Aorta (tissue), 5 donors: ENCODE measurements at regions not wholly inside any gene's neighbourhood (a gene's known extent, or its start where the extent isn't known, plus 50 kb on each side); places are given as distances from the start of the nearest gene placed in this dataset.

ENCODE experiments used
- ATAC-seq: fragments of 200-7000 bp; cut with Tn5 transposase; one replicate; pipeline ENCODE4 v1.9.1; 2022; ENCODE audit warnings: moderate library complexity; ENCODE audit not compliant: low FRiP score
- DNase-seq, 2 donors: peaks; one replicate each; pipeline ENCODE4 v3.0.0-alpha.2; 2020
- H3K27ac ChIP-seq, 2 donors: one replicate each; pipeline ENCODE4 v1.5.1; 2013; ENCODE audit warnings: low read length in 2 of 2, mild to moderate bottlenecking in 2 of 2, moderate library complexity in 2 of 2, control low read depth in 1 of 2, inconsistent platforms in 1 of 2, low read depth in 1 of 2
- H3K27me3 ChIP-seq, 2 donors: one replicate each; pipeline ENCODE4 v1.6.1; 2013; ENCODE audit warnings: control low read depth in 1 of 2, low read length in 1 of 2, mild to moderate bottlenecking in 1 of 2, moderate library complexity in 1 of 2; ENCODE audit not compliant: insufficient read depth in 2 of 2, control insufficient read depth in 1 of 2
- H3K36me3 ChIP-seq, 2 donors: one replicate each; pipeline ENCODE4 v1.6.1; 2013; ENCODE audit warnings: control low read depth in 1 of 2, low read length in 1 of 2, mild to moderate bottlenecking in 1 of 2; ENCODE audit not compliant: insufficient read depth in 2 of 2, control insufficient read depth in 1 of 2
- H3K4me1 ChIP-seq, 2 donors: one replicate each; pipeline ENCODE4 v1.6.1; 2013; ENCODE audit warnings: low read length in 2 of 2, control low read depth in 1 of 2, mild to moderate bottlenecking in 1 of 2, moderate library complexity in 1 of 2; ENCODE audit not compliant: insufficient read depth in 2 of 2, control insufficient read depth in 1 of 2
- H3K4me3 ChIP-seq, 2 donors: one replicate each; pipeline ENCODE4 v1.5.1; 2013; ENCODE audit warnings: low read length in 2 of 2, control low read depth in 1 of 2, mild to moderate bottlenecking in 1 of 2
- H3K9me3 ChIP-seq: one replicate; pipeline ENCODE4 v1.6.1; 2013; ENCODE audit warnings: mild to moderate bottlenecking, low read length; ENCODE audit not compliant: control insufficient read depth
- WGBS, 2 donors: extraction: QIAGEN DNeasy Blood & Tissue Kit; methylation state at CpG; one replicate each; pipeline ENCODE4 v1.1.7; 2013; 5-methylcytosine and 5-hydroxymethylcytosine counted together
- intact Hi-C, 2 donors: fragments of 100-400 bp; cut with DNase I; formaldehyde crosslinking; loops; one replicate each; pipeline versions ENCODE4 v1.14.2 to v1.15.0; 2022
- donor health status: healthy with polysubstance abuse.
- donor health status: Bipolar disorder and iron deficiency.
- donor health status: DM: no; HTN: no; CAD: no.
- donor health status: DM: no; HTN: no; CAD: no.
- donor health status: DM: yes; HTN: yes; CAD: no.

- 95 to 96% methylated on average over 10 of the region's 10 CpGs for WGBS, 2 donors
- H3K27me3 ChIP-seq: no peaks in the 10 kb centered on the region
- ATAC-seq (no peak), DNase-seq (peak in 1 of 2 donors; percentile 67)
- no peaks in the 10 kb centered on the region for H3K4me1 ChIP-seq
- H3K27ac ChIP-seq: no peak overlapping the region
- no peaks in the 10 kb centered on the region for H3K36me3 ChIP-seq
- intact Hi-C loops: no loop called here
- H3K9me3 ChIP-seq: no peaks in the 10 kb centered on the region
- H3K4me3 ChIP-seq: no peak overlapping the region
Measured at GRCh38 chr2:128373451-128374000, 54.9 kb upstream of the HS6ST1 start.

GRCh38 chr2:128374001-128374710 is 55.5 kb upstream of the HS6ST1 start:
- Histone ChIP-seq H3K27me3 (no peaks in the 10 kb centered on the region), H3K9me3 (no peaks in the 10 kb centered on the region), H3K27ac (no peak overlapping the region), H3K36me3 (no peaks in the 10 kb centered on the region), H3K4me1 (no peaks in the 10 kb centered on the region), H3K4me3 (no peak overlapping the region)
- ATAC-seq (no peak), DNase-seq (peak in 1 of 2 donors; percentile 53)
- intact Hi-C loops: no loop called here
- 93 to 95% methylated on average over 15 of the region's 15 CpGs for WGBS, 2 donors

DNA sequence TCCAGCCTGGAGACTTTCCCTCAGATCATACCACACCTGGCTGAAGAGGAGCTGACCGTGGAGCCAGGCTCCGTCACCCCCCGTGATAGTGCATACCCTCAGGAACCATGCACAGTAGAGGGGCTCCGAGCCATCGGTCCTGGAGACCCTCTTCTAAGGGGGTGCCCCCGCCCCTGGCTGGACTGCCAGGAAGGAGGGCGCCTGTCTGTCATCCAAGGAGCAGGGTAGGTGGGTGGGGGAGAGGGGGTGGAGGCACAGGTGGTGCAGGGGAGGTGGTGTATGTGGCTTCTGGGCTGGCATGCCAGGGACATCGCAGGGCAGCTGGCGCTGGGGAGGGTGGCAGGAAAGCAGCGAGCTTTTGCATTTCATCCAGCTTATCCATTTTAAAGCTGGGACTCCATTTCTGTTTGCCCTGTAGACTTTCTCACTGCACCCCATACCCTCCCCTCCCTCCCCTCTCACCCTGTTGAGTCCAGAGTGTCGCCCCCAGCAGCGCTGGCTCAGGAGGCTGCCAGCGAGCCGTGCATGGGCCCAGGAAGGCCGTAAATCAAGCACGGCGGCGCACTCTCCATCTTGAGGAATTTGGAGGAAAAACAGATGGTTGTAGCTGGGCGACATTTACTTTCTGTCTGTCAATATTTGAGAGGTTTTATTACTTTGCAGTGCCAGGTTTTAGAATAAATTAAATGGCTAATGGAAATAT is 56.2 kb upstream of the HS6ST1 start:
- ATAC-seq: no peak
- Histone ChIP-seq H3K36me3 (no peaks in the 10 kb centered on the region), H3K4me3 (no peak overlapping the region), H3K9me3 (no peaks in the 10 kb centered on the region), H3K27me3 (no peaks in the 10 kb centered on the region), H3K27ac (no peak overlapping the region), H3K4me1 (no peaks in the 10 kb centered on the region)
- intact Hi-C loops: loop anchor here in 1 of 2 donors (5.0 kb wide), 1 partner anchor 53 kb away; no protein-coding TSS in a partner anchor
- WGBS, 2 donors: 58 to 64% methylated on average over 19 of the region's 19 CpGs
- DNase-seq: peak in 1 of 2 donors; percentile 75

- H3K36me3 ChIP-seq: no peaks in the 10 kb centered on the region
- no peaks in the 10 kb centered on the region for H3K27me3 ChIP-seq
- DNase-seq (peak in 1 of 2 donors; percentile 79), ATAC-seq (no peak)
- H3K4me3 ChIP-seq: no peak overlapping the region
- intact Hi-C loops: loop anchor here in 1 of 2 donors (5.0 kb wide), 1 partner anchor 53 kb away; no protein-coding TSS in a partner anchor
- no peaks in the 10 kb centered on the region for H3K4me1 ChIP-seq
- H3K9me3 ChIP-seq: no peaks in the 10 kb centered on the region
- 24 to 31% methylated on average over 7 of the region's 7 CpGs for WGBS, 2 donors
- H3K27ac ChIP-seq: peak overlapping the region in 1 of 2 donors; percentile 54
Measured at GRCh38 chr2:128375454-128375853, 56.8 kb upstream of the HS6ST1 start.

DNA sequence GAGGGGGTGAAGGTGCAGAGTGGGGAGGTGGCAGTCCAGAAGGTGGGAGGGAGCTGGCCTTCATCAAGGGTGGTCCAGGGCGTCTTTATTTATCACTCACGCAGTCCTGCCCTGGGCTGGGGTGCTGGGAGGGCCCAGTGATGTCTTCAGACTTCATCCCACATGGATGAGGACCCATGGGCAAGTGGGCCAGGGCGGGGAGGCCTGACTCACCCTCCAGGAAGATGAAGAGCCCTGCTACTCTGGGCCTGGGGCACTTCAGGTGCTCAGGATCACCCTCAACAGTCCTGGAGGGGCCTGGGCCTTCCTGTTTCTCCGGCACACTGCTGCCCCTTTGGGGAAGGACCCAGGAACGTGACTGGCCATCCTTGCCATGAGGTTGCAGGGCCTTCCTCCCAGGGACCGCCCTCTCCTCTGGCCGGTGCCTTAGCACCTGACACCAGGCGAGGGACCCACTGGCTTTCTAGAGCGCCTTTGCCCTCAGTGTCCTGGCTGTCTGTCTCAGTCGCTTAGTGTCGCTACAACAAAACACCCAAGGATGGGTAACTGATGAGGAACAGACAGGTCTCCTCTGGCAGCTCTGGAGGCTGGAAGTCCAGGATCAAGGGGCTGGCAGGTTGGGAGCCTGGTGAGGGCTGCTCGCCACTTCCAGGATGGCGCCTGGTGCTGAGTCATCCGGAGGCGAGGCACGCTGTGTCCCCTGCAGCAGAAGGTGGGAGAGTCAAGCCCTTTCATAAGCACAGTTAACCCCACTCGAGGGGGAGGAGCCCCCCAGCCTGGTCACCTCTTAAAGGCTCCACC is 57.8 kb upstream of the HS6ST1 start:
- H3K9me3 ChIP-seq: no peaks in the 10 kb centered on the region
- peak in 1 of 2 donors; percentile 64 for DNase-seq
- H3K36me3 ChIP-seq: no peaks in the 10 kb centered on the region
- H3K4me3 ChIP-seq: no peak overlapping the region
- no peaks in the 10 kb centered on the region for H3K27me3 ChIP-seq
- no peak for ATAC-seq
- WGBS, 2 donors: 92 to 93% methylated on average over 17 of the region's 17 CpGs
- no peak overlapping the region for H3K27ac ChIP-seq
- intact Hi-C loops: loop anchor here in 1 of 2 donors (5.0 kb wide), 1 partner anchor 54 kb away; no protein-coding TSS in a partner anchor
- H3K4me1 ChIP-seq: no peaks in the 10 kb centered on the region

- Histone ChIP-seq H3K9me3 (no peaks in the 10 kb centered on the region), H3K4me3 (no peak overlapping the region), H3K4me1 (no peaks in the 10 kb centered on the region), H3K36me3 (no peaks in the 10 kb centered on the region), H3K27me3 (no peaks in the 10 kb centered on the region), H3K27ac (no peak overlapping the region)
- 91 to 96% methylated on average over 16 of the region's 16 CpGs for WGBS, 2 donors
- ATAC-seq (no peak), DNase-seq (peak in 1 of 2 donors; percentile 64)
- intact Hi-C loops: loop anchor here in 1 of 2 donors (5.0 kb wide), 1 partner anchor 55 kb away; no protein-coding TSS in a partner anchor
Measured at GRCh38 chr2:128377071-128377910, 58.6 kb upstream of the HS6ST1 start.

DNA sequence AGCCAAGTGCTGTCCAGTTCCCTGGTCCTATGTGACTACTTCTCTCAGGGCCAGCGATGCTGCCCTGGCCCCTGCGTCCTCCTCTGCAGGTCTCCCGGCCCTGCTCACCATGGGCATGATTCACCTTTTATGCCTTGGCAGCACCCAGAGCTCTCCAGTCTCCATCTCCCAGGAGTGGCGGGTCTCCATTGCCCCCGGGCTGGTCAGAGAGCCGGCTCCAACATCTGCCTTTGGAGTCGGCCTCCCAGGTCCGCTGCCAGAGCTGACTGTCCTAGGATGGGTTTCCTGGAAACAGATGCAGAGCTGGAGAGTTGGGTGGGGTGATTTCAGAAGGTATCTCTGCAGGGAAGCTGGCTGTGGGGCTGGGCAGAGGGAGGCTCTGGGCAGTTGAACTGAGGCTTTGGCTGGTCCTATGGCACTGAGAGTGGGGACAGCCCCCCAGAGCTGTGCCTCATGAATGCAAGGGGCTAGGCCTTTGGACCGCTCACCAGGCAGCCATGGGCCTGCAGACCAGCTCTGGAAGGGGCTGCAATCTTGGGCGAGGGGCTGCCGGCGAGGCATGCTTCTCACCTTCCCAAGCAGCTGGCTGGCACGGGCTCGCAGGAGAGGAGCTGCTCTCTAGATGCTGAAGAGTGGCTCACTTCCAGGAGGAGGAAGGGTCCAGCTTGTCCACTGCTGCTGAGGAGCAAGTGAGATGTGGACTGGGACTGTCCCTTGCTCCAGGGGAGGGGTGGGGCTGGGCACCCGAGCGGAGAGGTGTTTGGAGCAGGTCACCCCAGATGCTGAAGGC is 59.8 kb upstream of the HS6ST1 start:
- 92 to 93% methylated on average over 16 of the region's 16 CpGs for WGBS, 2 donors
- no peaks in the 10 kb centered on the region for H3K4me1 ChIP-seq
- intact Hi-C loops: loop anchor here in 1 of 2 donors (5.0 kb wide), 1 partner anchor 56 kb away; no protein-coding TSS in a partner anchor

More for the DNA sequence above, 59.8 kb upstream of the HS6ST1 start:
- Histone ChIP-seq H3K27me3 (no peaks in the 10 kb centered on the region), H3K4me3 (no peak overlapping the region), H3K9me3 (no peaks in the 10 kb centered on the region), H3K36me3 (no peaks in the 10 kb centered on the region), H3K27ac (no peak overlapping the region)
- DNase-seq (peak in 1 of 2 donors; percentile 68), ATAC-seq (no peak)
